Pancreas (tissue), 10 donors: ENCODE measurements at regions not wholly inside any gene's neighbourhood (a gene's known extent, or its start where the extent isn't known, plus 50 kb on each side); places are given as distances from the start of the nearest gene placed in this dataset.

ENCODE experiments used
- ATAC-seq, 4 donors: fragments of 200-7000 bp; cut with Tn5 transposase; one replicate each; pipeline versions ENCODE4 v1.8.0 to v1.9.1; 2020; ENCODE audit warnings: mild to moderate bottlenecking in 4 of 4, moderate library complexity in 4 of 4
- DNase-seq, 6 donors: peaks; one replicate each; pipeline ENCODE4 v3.0.0-alpha.2; 2020
- FAIRE-seq: peaks from 2 replicates; lab custom pipeline; 2012; peaks lifted over from hg19 to GRCh38; lab: Jason Lieb, UNC
- H3K27ac ChIP-seq, 4 donors: fragments of 200-600 bp; sonication (generic); 1 replicate in 3 of 4; 2 replicates in 1 of 4; pipeline versions ENCODE4 v1.5.0 to v1.8.0; 2020
- H3K27me3 ChIP-seq, 4 donors: fragments of 200-600 bp; one replicate each; pipeline ENCODE4 v1.8.0; 2021
- H3K36me3 ChIP-seq, 3 donors: fragments of 200-600 bp; sonication (generic) in 1 of 3; one replicate each; pipeline versions ENCODE4 v1.5.0 to v1.8.0; 2020 to 2021
- H3K4me1 ChIP-seq, 3 donors: fragments of 200-600 bp; one replicate each; pipeline ENCODE4 v1.8.0; 2021
- H3K4me3 ChIP-seq, 4 donors: fragments of 200-600 bp; sonication (generic) in 2 of 4; one replicate each; pipeline versions ENCODE4 v1.5.0 to v1.8.0; 2020 to 2021
- H3K9me3 ChIP-seq, 4 donors: fragments of 200-600 bp; one replicate each; pipeline ENCODE4 v1.8.0; 2021
- WGBS, 2 donors: extraction: QIAGEN DNeasy Blood & Tissue Kit; methylation state at CpG; one replicate each; pipeline ENCODE4 v1.1.7; 2013; 5-methylcytosine and 5-hydroxymethylcytosine counted together
- intact Hi-C, 3 donors: fragments of 100-400 bp; cut with DNase I; formaldehyde crosslinking; loops; one replicate each; pipeline versions ENCODE4 v1.11.1 to v1.14.2; 2022
- TF ChIP-seq, protein P1 (sequence below), 4 donors: fragments of 200-600 bp; sonication (generic) in 3 of 4; IDR thresholded peaks; one replicate each; pipeline versions ENCODE4 v1.5.0 to v1.8.0; 2021; ENCODE audit warnings: antibody characterized with exemption in 4 of 4
- donor health status: healthy with polysubstance abuse.
- donor health status: DM: no; HTN: no; CAD: no; lungs with moderate emphysema.
- donor health status: DM: no; HTN: no; CAD: no.
- donor health status: control.
- donor health status: control.
- donor health status: Bipolar disorder and iron deficiency.
- donor health status: DM: yes; HTN: yes; CAD: no.
- donor health status: DM: no; HTN: no; CAD: no.
- donor health status: DM: no; HTN: no; CAD: no.
- donor health status: DM: yes; HTN: yes; CAD: no.

DNA sequence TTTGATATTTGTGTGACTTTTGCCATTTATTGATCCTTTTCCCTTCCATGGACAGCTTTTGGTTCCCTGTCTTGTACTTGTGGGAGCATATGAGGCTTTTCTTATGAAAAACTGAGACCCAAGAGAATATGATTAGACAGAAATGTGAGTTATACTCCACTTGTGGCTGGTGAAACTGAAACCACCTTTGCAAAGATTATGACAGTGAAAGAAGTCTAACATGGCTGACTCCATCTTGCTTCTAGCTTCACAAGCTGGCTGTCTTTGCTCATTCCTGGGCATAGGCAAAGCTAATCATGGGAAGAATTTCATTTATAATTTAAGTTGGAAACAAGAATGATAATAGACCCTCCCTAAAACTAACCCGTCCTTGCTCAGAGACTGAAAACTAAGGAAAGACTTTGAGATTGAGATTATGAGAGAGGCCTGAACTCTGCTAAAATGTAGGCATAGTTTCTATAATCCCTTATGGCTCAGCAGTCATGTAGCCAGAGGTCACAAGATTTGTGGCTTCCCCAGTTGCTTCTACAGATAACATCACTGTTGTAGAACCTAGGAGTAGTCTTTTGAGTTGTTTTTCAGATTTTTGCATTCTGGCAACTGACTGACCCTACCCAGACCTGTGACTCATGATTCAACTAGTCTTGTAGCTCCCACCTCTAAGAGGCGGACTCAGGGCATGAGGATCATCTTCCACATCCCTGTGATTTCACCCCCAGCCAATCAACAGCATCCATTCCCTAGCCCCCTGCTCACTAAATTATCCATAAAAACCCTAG lies 50.9 kb upstream of the CD2AP start:
- Histone ChIP-seq H3K4me3 (no peak overlapping the region), H3K27me3 (no peaks in the 10 kb centered on the region), H3K4me1 (peaks cover 0 to 10% (median 0%) of the 10 kb centered on the region in 3 donors), H3K9me3 (no peaks in the 10 kb centered on the region), H3K36me3 (no peaks in the 10 kb centered on the region), H3K27ac (no peak overlapping the region)
- intact Hi-C loops: no loop called here
- ATAC-seq (no peak), DNase-seq (no peak), FAIRE-seq (no peak)
- TF ChIP-seq, protein P1, sequence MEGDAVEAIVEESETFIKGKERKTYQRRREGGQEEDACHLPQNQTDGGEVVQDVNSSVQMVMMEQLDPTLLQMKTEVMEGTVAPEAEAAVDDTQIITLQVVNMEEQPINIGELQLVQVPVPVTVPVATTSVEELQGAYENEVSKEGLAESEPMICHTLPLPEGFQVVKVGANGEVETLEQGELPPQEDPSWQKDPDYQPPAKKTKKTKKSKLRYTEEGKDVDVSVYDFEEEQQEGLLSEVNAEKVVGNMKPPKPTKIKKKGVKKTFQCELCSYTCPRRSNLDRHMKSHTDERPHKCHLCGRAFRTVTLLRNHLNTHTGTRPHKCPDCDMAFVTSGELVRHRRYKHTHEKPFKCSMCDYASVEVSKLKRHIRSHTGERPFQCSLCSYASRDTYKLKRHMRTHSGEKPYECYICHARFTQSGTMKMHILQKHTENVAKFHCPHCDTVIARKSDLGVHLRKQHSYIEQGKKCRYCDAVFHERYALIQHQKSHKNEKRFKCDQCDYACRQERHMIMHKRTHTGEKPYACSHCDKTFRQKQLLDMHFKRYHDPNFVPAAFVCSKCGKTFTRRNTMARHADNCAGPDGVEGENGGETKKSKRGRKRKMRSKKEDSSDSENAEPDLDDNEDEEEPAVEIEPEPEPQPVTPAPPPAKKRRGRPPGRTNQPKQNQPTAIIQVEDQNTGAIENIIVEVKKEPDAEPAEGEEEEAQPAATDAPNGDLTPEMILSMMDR (IDR thresholded peaks at IDR 0.05): no peak
- WGBS, 2 donors: 97 to 98% methylated on average over 2 of the region's 2 CpGs

DNA sequence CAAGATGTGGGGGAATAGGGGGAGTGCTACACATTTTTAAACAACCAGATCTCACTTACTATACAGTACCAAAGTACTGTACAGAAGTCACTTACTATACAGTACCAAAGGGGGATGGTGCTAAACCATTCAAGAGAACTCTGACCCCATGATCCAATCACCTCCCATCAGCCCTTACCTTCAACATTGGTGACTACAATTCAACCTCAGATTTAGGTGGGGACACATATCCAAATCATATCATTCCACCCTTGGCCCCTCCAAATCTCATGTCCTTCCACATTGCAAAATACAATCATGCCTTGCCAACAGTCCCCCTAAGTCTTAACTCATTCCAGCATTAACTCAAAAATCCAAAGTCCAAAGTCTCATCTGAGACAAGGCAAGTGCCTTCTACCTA lies 49.9 kb upstream of the CD2AP start:
- H3K4me1 ChIP-seq: peaks cover 0 to 7% (median 0%) of the 10 kb centered on the region in 3 donors
- TF ChIP-seq, protein P1 (IDR thresholded peaks at IDR 0.05): no peak
- H3K9me3 ChIP-seq: no peaks in the 10 kb centered on the region
- intact Hi-C loops: no loop called here
- DNase-seq (no peak), FAIRE-seq (no peak), ATAC-seq (no peak)
- no peaks in the 10 kb centered on the region for H3K27me3 ChIP-seq
- no peaks in the 10 kb centered on the region for H3K36me3 ChIP-seq
- no peak overlapping the region for H3K27ac ChIP-seq
- no peak overlapping the region for H3K4me3 ChIP-seq
